ENCODE measurements at regions not wholly inside any gene's neighbourhood (a gene's known extent, or its start where the extent isn't known, plus 50 kb on each side); places are given as distances from the start of the nearest gene placed in this dataset.

GRCh38 chr4:152117933-152118507 is 357.2 kb upstream of the GATB start:
- no peak for TF ChIP-seq EZH2 (IDR thresholded peaks at IDR 0.05; ENCODE audit: insufficient read depth, poor library complexity, severe bottlenecking)
- no peak for TF ChIP-seq EZH2phosphoT487 (IDR thresholded peaks at IDR 0.05; ENCODE audit: insufficient read depth, low read depth)

All from GM23248 (cell line).